ENCODE measurements at regions not wholly inside any gene's neighbourhood (a gene's known extent, or its start where the extent isn't known, plus 50 kb on each side); places are given as distances from the start of the nearest gene placed in this dataset.

- POLR2A ChIA-PET (ENCODE audit: partially characterized antibody): no interaction called here
- WGBS, 2 experiments (ENCODE audit: extremely low coverage in 1 of 2, insufficient coverage in 1 of 2, insufficient read length in 1 of 2, insufficient replicate concordance in 2 of 2, low coverage in 1 of 2, low lambda C conversion rate in 2 of 2, missing lambda C conversion rate in 1 of 2): 90% methylated on average over 3 of the region's 3 CpGs; no CpG with 5 or more reads in 1 of the 2 experiments
- TF ChIP-seq TBP (IDR thresholded peaks at IDR 0.05; ENCODE audit: low read depth, low read length) (no peak), YY1 (IDR thresholded peaks at IDR 0.05; ENCODE audit: low read depth, low read length) (no peak)
Observed at GRCh38 chr1:99529002-99529401, 116.9 kb upstream of the PALMD start.

More at GRCh38 chr1:99529002-99529401, 116.9 kb upstream of the PALMD start:
- no peak overlapping the region for H4K8ac ChIP-seq (ENCODE audit: extremely low read depth, insufficient read depth, low read length)
- H4K5ac ChIP-seq (ENCODE audit: insufficient read length, low read depth, low read length): no peak overlapping the region
- H3K14ac ChIP-seq (ENCODE audit: insufficient read length): no peak overlapping the region
- no peak overlapping the region for H2AK5ac ChIP-seq (ENCODE audit: low read depth, low read length)
- no peak overlapping the region for H3K4ac ChIP-seq (replicated peaks; ENCODE audit: insufficient read length, low read depth, low read length)
- no peak overlapping the region for H2BK5ac ChIP-seq (ENCODE audit: low read depth, low read length)
- H3K36me3 ChIP-seq (ENCODE audit: control insufficient read depth in 2 of 4, insufficient read depth in 4 of 4, low read length in 3 of 4): no peaks in the 10 kb centered on the region
- no peaks in the 10 kb centered on the region for H3K27me3 ChIP-seq (replicated peaks in 1 of 4; ENCODE audit: control insufficient read depth in 3 of 4, extremely low read depth in 1 of 4, insufficient read depth in 3 of 4, low read length in 3 of 4)
- H2BK120ac ChIP-seq (replicated peaks; ENCODE audit: low read depth, low read length): no peak overlapping the region
- H3K79me2 ChIP-seq (ENCODE audit: control insufficient read depth in 1 of 2, insufficient read depth in 2 of 2, low read length in 2 of 2): no peaks in the 10 kb centered on the region
- no peak overlapping the region for H3K27ac ChIP-seq (ENCODE audit: low read depth, low read length)
- no peaks in the 10 kb centered on the region for H3K79me1 ChIP-seq (ENCODE audit: low read depth, low read length)
- H4K20me1 ChIP-seq (replicated peaks in 1 of 2; ENCODE audit: control insufficient read depth in 1 of 2, insufficient read depth in 2 of 2, low read length in 2 of 2): no peaks in the 10 kb centered on the region
- H3K23ac ChIP-seq (ENCODE audit: insufficient read length): no peak overlapping the region
- no peaks in the 10 kb centered on the region for H3K9me3 ChIP-seq (ENCODE audit: insufficient read depth in 2 of 2, low read depth in 1 of 2, low read length in 1 of 2)
- H3K56ac ChIP-seq (replicated peaks; ENCODE audit: insufficient read length, low read depth, low read length): no peak overlapping the region
- H3K18ac ChIP-seq (ENCODE audit: extremely low read depth, low read length): no peak overlapping the region
- no peak for FAIRE-seq
- H3K23me2 ChIP-seq (ENCODE audit: low read depth, low read length): no peaks in the 10 kb centered on the region
- no peak overlapping the region for H4K91ac ChIP-seq (replicated peaks; ENCODE audit: insufficient read length, low read length)
- CTCF ChIA-PET (ENCODE audit: partially characterized antibody): interaction anchor here (0.6 to 1.3 kb wide), 3 partner anchors 122 to 181 kb away, joined by 3 to 4 read pairs (median 3); no protein-coding TSS in a partner anchor
- DNase-seq (ENCODE audit: low read depth in 1 of 2, low spot score in 2 of 2): no peak
- no peak overlapping the region for H3K9ac ChIP-seq (replicated peaks in 1 of 4; ENCODE audit: extremely low read depth in 1 of 4, low read depth in 3 of 4, low read length in 3 of 4)
- no peak overlapping the region for H3K4me2 ChIP-seq (ENCODE audit: insufficient read depth in 1 of 2, low read depth in 2 of 2, low read length in 2 of 2)
- H3K4me3 ChIP-seq (ENCODE audit: extremely low read depth in 1 of 4, insufficient read depth in 2 of 4, low read depth in 3 of 4, low read length in 4 of 4): no peak overlapping the region
- H2BK15ac ChIP-seq (ENCODE audit: low read length): no peak overlapping the region
- H3K4me1 ChIP-seq (replicated peaks in 1 of 4; ENCODE audit: control insufficient read depth in 3 of 4, insufficient read depth in 4 of 4, low read length in 3 of 4): peaks cover 0 to 3% (median 0%) of the 10 kb centered on the region in 4 experiments; a peak in 2 of 7 replicates
- H2BK20ac ChIP-seq (ENCODE audit: low read length): no peak overlapping the region
- H2AFZ ChIP-seq (ENCODE audit: low read length): peak overlapping the region; percentile 72; the same call in 1 of the 2 replicates
- H2BK12ac ChIP-seq (ENCODE audit: low read depth, low read length): peak overlapping the region; percentile 10; the same call in 1 of the 2 replicates
